Stimulated activated naive CD8-positive, alpha-beta T cell treated with anti-CD3 and anti-CD28 coated beads, Interleukin-15, amount 100 ng/mL, for 72 hours (primary cell): ENCODE measurements at regions not wholly inside any gene's neighbourhood (a gene's known extent, or its start where the extent isn't known, plus 50 kb on each side); places are given as distances from the start of the nearest gene placed in this dataset.
A peak's percentile ranks its signal among the peaks of the same experiment; 100 is the strongest.

Experiments
- ATAC-seq: fragments of 150-1000 bp; cut with Tn5 transposase; 2 replicates; pipeline ENCODE4 v1.10.0; 2021; ENCODE audit warnings: mild to moderate bottlenecking, moderate library complexity
- DNase-seq, 2 donors: peaks; one replicate each; pipeline ENCODE4 v3.0.0; 2021 to 2022
- H3K27ac Mint-ChIP-seq, 2 donors: one replicate each; pipeline ENCODE4 v1.8.0; 2022; ENCODE audit warnings: mild to moderate bottlenecking in 2 of 2, mixed read lengths in 2 of 2, moderate library complexity in 2 of 2
- H3K27me3 Mint-ChIP-seq: one replicate; pipeline ENCODE4 v1.8.0; 2022; ENCODE audit warnings: mixed read lengths
- H3K4me1 Mint-ChIP-seq: one replicate; pipeline ENCODE4 v1.8.0; 2022; ENCODE audit warnings: mild to moderate bottlenecking, mixed read lengths
- H3K4me3 Mint-ChIP-seq, 2 donors: one replicate each; pipeline ENCODE4 v1.8.0; 2022; ENCODE audit warnings: mild to moderate bottlenecking in 2 of 2, mixed read lengths in 2 of 2, moderate library complexity in 1 of 2
- H3K9me3 Mint-ChIP-seq, 2 donors: one replicate each; pipeline ENCODE4 v1.8.0; 2022; ENCODE audit warnings: mixed read lengths in 2 of 2

GRCh38 chr9:115349542-115349941 is 231.6 kb upstream of the TNC start:
- ATAC-seq, result no peak
- H3K27me3 Mint-ChIP-seq, result no peaks in the 10 kb centered on the region
- no peak overlapping the region for H3K4me3 Mint-ChIP-seq
- H3K27ac Mint-ChIP-seq, result no peak overlapping the region
- no peaks in the 10 kb centered on the region for H3K4me1 Mint-ChIP-seq
- H3K9me3 Mint-ChIP-seq, result peaks cover 6 to 12% of the 10 kb centered on the region in 2 donors
- no peak for DNase-seq

GRCh38 chr9:115350548-115350947 is 232.6 kb upstream of the TNC start:
- Mint-ChIP-seq H3K4me1 (no peaks in the 10 kb centered on the region), H3K27me3 (no peaks in the 10 kb centered on the region), H3K27ac (no peak overlapping the region), H3K9me3 (peaks cover 6 to 12% of the 10 kb centered on the region in 2 donors), H3K4me3 (no peak overlapping the region)
- DNase-seq (no peak), ATAC-seq (no peak)

- no peaks in the 10 kb centered on the region for H3K4me1 Mint-ChIP-seq
- H3K9me3 Mint-ChIP-seq, result peaks cover 0 to 3% of the 10 kb centered on the region in 2 donors
- no peak overlapping the region for H3K4me3 Mint-ChIP-seq
- DNase-seq, result no peak
- no peak for ATAC-seq
- no peaks in the 10 kb centered on the region for H3K27me3 Mint-ChIP-seq
- H3K27ac Mint-ChIP-seq, result peak overlapping the region in 1 of 2 donors; percentile 7
Observed at GRCh38 chr9:115353681-115354080, 235.7 kb upstream of the TNC start.

GRCh38 chr9:115357821-115358220 is 239.9 kb upstream of the TNC start:
- no peak for ATAC-seq
- H3K4me3 Mint-ChIP-seq, result no peak overlapping the region
- H3K27ac Mint-ChIP-seq, result no peak overlapping the region
- DNase-seq, result no peak
- no peaks in the 10 kb centered on the region for H3K4me1 Mint-ChIP-seq
- H3K27me3 Mint-ChIP-seq, result no peaks in the 10 kb centered on the region
- no peaks in the 10 kb centered on the region for H3K9me3 Mint-ChIP-seq

- Mint-ChIP-seq H3K9me3 (no peaks in the 10 kb centered on the region), H3K27ac (no peak overlapping the region), H3K4me3 (no peak overlapping the region), H3K27me3 (no peaks in the 10 kb centered on the region), H3K4me1 (no peaks in the 10 kb centered on the region)
- ATAC-seq, result no peak
- no peak for DNase-seq
Observed at GRCh38 chr9:115359017-115359780, 241.2 kb upstream of the TNC start.

GRCh38 chr9:115360122-115360521 is 242.2 kb upstream of the TNC start:
- Mint-ChIP-seq H3K27ac (no peak overlapping the region), H3K4me1 (no peaks in the 10 kb centered on the region), H3K9me3 (no peaks in the 10 kb centered on the region), H3K27me3 (no peaks in the 10 kb centered on the region), H3K4me3 (no peak overlapping the region)
- no peak for DNase-seq
- ATAC-seq, result no peak

- Mint-ChIP-seq H3K4me3 (no peak overlapping the region), H3K27me3 (no peaks in the 10 kb centered on the region), H3K27ac (no peak overlapping the region), H3K4me1 (no peaks in the 10 kb centered on the region), H3K9me3 (no peaks in the 10 kb centered on the region)
- ATAC-seq (no peak), DNase-seq (no peak)
Observed at GRCh38 chr9:115362101-115362500, 244.1 kb upstream of the TNC start.

GRCh38 chr9:115362640-115363039 is 244.7 kb upstream of the TNC start:
- Mint-ChIP-seq H3K27ac (no peak overlapping the region), H3K27me3 (no peaks in the 10 kb centered on the region), H3K9me3 (no peaks in the 10 kb centered on the region), H3K4me1 (no peaks in the 10 kb centered on the region), H3K4me3 (no peak overlapping the region)
- ATAC-seq (no peak), DNase-seq (no peak)

- peaks cover 6% of the 10 kb centered on the region for H3K27me3 Mint-ChIP-seq
- H3K4me3 Mint-ChIP-seq, result no peak overlapping the region
- ATAC-seq, result no peak
- DNase-seq, result no peak
- H3K27ac Mint-ChIP-seq, result no peak overlapping the region
- no peaks in the 10 kb centered on the region for H3K4me1 Mint-ChIP-seq
- H3K9me3 Mint-ChIP-seq, result no peaks in the 10 kb centered on the region
Observed at GRCh38 chr9:115364991-115365390, 247.0 kb upstream of the TNC start.

- Mint-ChIP-seq H3K9me3 (peaks cover 5 to 8% of the 10 kb centered on the region in 2 donors), H3K27ac (no peak overlapping the region)
Observed at GRCh38 chr9:115367321-115367720, 249.4 kb upstream of the TNC start.

GRCh38 chr9:115367780-115368525 is 250.0 kb upstream of the TNC start:
- peak overlapping the region in 1 of 2 donors; percentile 43 for H3K27ac Mint-ChIP-seq
- DNase-seq (no peak), ATAC-seq (no peak)
- H3K4me1 Mint-ChIP-seq, result peaks cover under 1% of the 10 kb centered on the region
- no peak overlapping the region for H3K4me3 Mint-ChIP-seq
- H3K9me3 Mint-ChIP-seq, result peaks cover 6 to 8% of the 10 kb centered on the region in 2 donors
- peaks cover 6% of the 10 kb centered on the region for H3K27me3 Mint-ChIP-seq

More at GRCh38 chr9:115367321-115367720, 249.4 kb upstream of the TNC start:
- DNase-seq (no peak), ATAC-seq (no peak)
- H3K4me3 Mint-ChIP-seq, result no peak overlapping the region
- no peaks in the 10 kb centered on the region for H3K4me1 Mint-ChIP-seq
- peaks cover 6% of the 10 kb centered on the region for H3K27me3 Mint-ChIP-seq

- no peak overlapping the region for H3K4me3 Mint-ChIP-seq
- H3K27me3 Mint-ChIP-seq, result peaks cover 6% of the 10 kb centered on the region
- DNase-seq (no peak), ATAC-seq (no peak)
- H3K9me3 Mint-ChIP-seq, result peaks cover 8% of the 10 kb centered on the region in 2 donors
- H3K27ac Mint-ChIP-seq, result no peak overlapping the region
- peaks cover 5% of the 10 kb centered on the region for H3K4me1 Mint-ChIP-seq
Observed at GRCh38 chr9:115369322-115369957, 251.5 kb upstream of the TNC start.

- H3K4me1 Mint-ChIP-seq, result peaks cover 5% of the 10 kb centered on the region
- H3K27ac Mint-ChIP-seq, result no peak overlapping the region
- ATAC-seq (peak; percentile 59), DNase-seq (no peak)
- peaks cover 6% of the 10 kb centered on the region for H3K27me3 Mint-ChIP-seq
- no peak overlapping the region for H3K4me3 Mint-ChIP-seq
- H3K9me3 Mint-ChIP-seq, result peaks cover 8% of the 10 kb centered on the region in 2 donors
Observed at GRCh38 chr9:115373000-115373709, 255.2 kb upstream of the TNC start.

- H3K4me1 Mint-ChIP-seq, result peaks cover 5% of the 10 kb centered on the region
- H3K4me3 Mint-ChIP-seq, result no peak overlapping the region
- peaks cover 6% of the 10 kb centered on the region for H3K27me3 Mint-ChIP-seq
- H3K9me3 Mint-ChIP-seq, result peaks cover 8% of the 10 kb centered on the region in 2 donors
- DNase-seq (no peak), ATAC-seq (no peak)
- H3K27ac Mint-ChIP-seq, result no peak overlapping the region
Observed at GRCh38 chr9:115373710-115374045, 255.7 kb upstream of the TNC start.

- Mint-ChIP-seq H3K27me3 (no peaks in the 10 kb centered on the region), H3K4me3 (no peak overlapping the region), H3K27ac (no peak overlapping the region), H3K9me3 (peaks cover 8% of the 10 kb centered on the region in 2 donors), H3K4me1 (peaks cover 5% of the 10 kb centered on the region)
- ATAC-seq, result no peak
- no peak for DNase-seq
Observed at GRCh38 chr9:115374724-115375268, 256.8 kb upstream of the TNC start.
